HEK293 (cell line): ENCODE measurements at regions not wholly inside any gene's neighbourhood (a gene's known extent, or its start where the extent isn't known, plus 50 kb on each side); places are given as distances from the start of the nearest gene placed in this dataset.

ENCODE experiments used
- CTCF ChIA-PET: fragments of 350-600 bp; formaldehyde crosslinking; extraction: SDS; loops from one replicate; lab custom pipeline; 2021; ENCODE audit warnings: antibody characterized with exemption; lab: Yijun Ruan, JAX
- POLR2A ChIA-PET: fragments of 300-600 bp; formaldehyde crosslinking; extraction: SDS; loops from one replicate; lab custom pipeline; 2020; ENCODE audit warnings: antibody characterized with exemption, inconsistent platforms; lab: Yijun Ruan, JAX
- H3K27ac ChIP-seq: fragments of 200-500 bp; sonication (Bioruptor generic); 2 replicates; pipeline ENCODE4 v1.5.1; 2014; ENCODE audit warnings: low read depth, low read length, control low read depth, inconsistent platforms; ENCODE audit errors: extremely low read depth
- H3K36me3 ChIP-seq, 2 experiments: fragments of 200-500 bp in 1 of 2; sonication (Bioruptor generic) in 1 of 2; 1 replicate in 1 of 2; 2 replicates in 1 of 2; pipeline ENCODE4 v1.5.1; 2014 to 2017; ENCODE audit warnings: inconsistent platforms in 2 of 2, low read length in 2 of 2; ENCODE audit not compliant: control insufficient read depth in 2 of 2, insufficient read depth in 1 of 2
- H3K4me1 ChIP-seq: fragments of 200-500 bp; sonication (Bioruptor generic); 2 replicates; pipeline ENCODE4 v1.5.1; 2014; ENCODE audit warnings: mild to moderate bottlenecking, low read length, inconsistent platforms; ENCODE audit not compliant: control insufficient read depth, insufficient read depth
- H3K4me3 ChIP-seq: 2 replicates; pipeline ENCODE4 v1.5.1; 2011; ENCODE audit warnings: low read depth, mild to moderate bottlenecking, control low read depth, low read length, moderate library complexity
- H3K9me3 ChIP-seq: fragments of 200-500 bp; sonication (Bioruptor generic); 2 replicates; pipeline ENCODE4 v1.5.1; 2014; ENCODE audit warnings: low read depth, low read length, inconsistent platforms; ENCODE audit not compliant: control insufficient read depth, insufficient read depth
- KLF8 ChIP-seq: fragments of 450-650 bp; formaldehyde crosslinking; IDR thresholded peaks from 2 replicates; pipeline ENCODE4 v1.5.1; 2016; ENCODE audit warnings: missing biosample characterization, missing genetic modification characterization
- OVOL3 ChIP-seq: fragments of 450-650 bp; formaldehyde crosslinking; IDR thresholded peaks from 2 replicates; pipeline ENCODE4 v1.5.1; 2016; ENCODE audit warnings: missing biosample characterization, missing genetic modification characterization
- SALL2 ChIP-seq: fragments of 450-650 bp; formaldehyde crosslinking; IDR thresholded peaks from 2 replicates; pipeline ENCODE4 v1.5.0; 2017; ENCODE audit warnings: missing biosample characterization, mild to moderate bottlenecking, missing genetic modification characterization, borderline replicate concordance
- SCRT2 ChIP-seq: fragments of 450-650 bp; formaldehyde crosslinking; IDR thresholded peaks from 2 replicates; pipeline ENCODE4 v1.5.1; 2016; ENCODE audit warnings: missing biosample characterization, missing genetic modification characterization
- ZNF10 ChIP-seq: fragments of 450-650 bp; formaldehyde crosslinking; IDR thresholded peaks from 2 replicates; pipeline ENCODE4 v1.5.1; 2017; ENCODE audit warnings: missing biosample characterization, missing genetic modification characterization
- ZNF274 ChIP-seq, 2 experiments: fragments of 200-500 bp in 1 of 2; fragments of 450-650 bp in 1 of 2; sonication (Bioruptor generic) in 1 of 2; formaldehyde crosslinking in 1 of 2; IDR thresholded peaks; 2 replicates each; pipeline versions ENCODE4 v1.5.1 to v1.6.1; 2014 to 2016; ENCODE audit warnings: borderline replicate concordance in 1 of 2, inconsistent platforms in 1 of 2, low read length in 1 of 2, missing biosample characterization in 1 of 2, missing genetic modification characterization in 1 of 2
- ZNF341 ChIP-seq: fragments of 450-650 bp; formaldehyde crosslinking; IDR thresholded peaks from 2 replicates; pipeline ENCODE4; 2016; ENCODE audit warnings: low read depth, missing biosample characterization, missing genetic modification characterization
- ZNF548 ChIP-seq: fragments of 450-650 bp; formaldehyde crosslinking; IDR thresholded peaks from 2 replicates; pipeline ENCODE4 v1.5.1; 2016; ENCODE audit warnings: missing biosample characterization, missing genetic modification characterization
- ZNF571 ChIP-seq: fragments of 450-650 bp; formaldehyde crosslinking; IDR thresholded peaks from 2 replicates; pipeline ENCODE4 v1.5.0; 2017; ENCODE audit warnings: missing biosample characterization, missing genetic modification characterization
- ZNF621 ChIP-seq: fragments of 450-650 bp; formaldehyde crosslinking; IDR thresholded peaks from 2 replicates; pipeline ENCODE4 v1.5.1; 2017; ENCODE audit warnings: missing biosample characterization, missing genetic modification characterization
- ZNF747 ChIP-seq: fragments of 450-650 bp; formaldehyde crosslinking; IDR thresholded peaks from 2 replicates; pipeline ENCODE4 v1.5.1; 2016; ENCODE audit warnings: missing biosample characterization, missing genetic modification characterization
- TF ChIP-seq, protein P1 (sequence below): fragments of 450-650 bp; formaldehyde crosslinking; IDR thresholded peaks from 2 replicates; pipeline ENCODE4 v1.5.1; 2016; ENCODE audit warnings: missing biosample characterization, missing genetic modification characterization
- TF ChIP-seq, protein P2 (sequence below): fragments of 450-650 bp; IDR thresholded peaks from 2 replicates; pipeline ENCODE4 v1.5.1; 2018; ENCODE audit warnings: missing biosample characterization, mild to moderate bottlenecking, missing genetic modification characterization
- TF ChIP-seq, protein P3 (sequence below): fragments of 450-650 bp; formaldehyde crosslinking; IDR thresholded peaks from 2 replicates; pipeline ENCODE4 v1.5.1; 2016; ENCODE audit warnings: missing biosample characterization, missing genetic modification characterization
- TF ChIP-seq, protein P4 (sequence below): fragments of 450-650 bp; formaldehyde crosslinking; IDR thresholded peaks from 2 replicates; pipeline ENCODE4 v1.5.1; 2016; ENCODE audit warnings: missing biosample characterization, missing genetic modification characterization
- TF ChIP-seq, protein P5 (sequence below): fragments of 450-650 bp; formaldehyde crosslinking; IDR thresholded peaks from 2 replicates; pipeline ENCODE4 v1.5.1; 2017; ENCODE audit warnings: missing biosample characterization, missing genetic modification characterization
- TF ChIP-seq, protein P6 (sequence below): fragments of 450-650 bp; formaldehyde crosslinking; IDR thresholded peaks from 2 replicates; pipeline ENCODE4 v1.5.1; 2016; ENCODE audit warnings: missing biosample characterization, missing genetic modification characterization, low read depth
- TF ChIP-seq, protein P7 (sequence below): fragments of 450-650 bp; formaldehyde crosslinking; IDR thresholded peaks from 2 replicates; pipeline ENCODE4 v1.5.1; 2017; ENCODE audit warnings: missing biosample characterization, missing genetic modification characterization
- TF ChIP-seq, protein P8 (sequence below): fragments of 450-650 bp; formaldehyde crosslinking; optimal IDR thresholded peaks from 2 replicates; pipeline ENCODE3; 2016; ENCODE audit warnings: missing biosample characterization, mild to moderate bottlenecking, missing genetic modification characterization

DNA sequence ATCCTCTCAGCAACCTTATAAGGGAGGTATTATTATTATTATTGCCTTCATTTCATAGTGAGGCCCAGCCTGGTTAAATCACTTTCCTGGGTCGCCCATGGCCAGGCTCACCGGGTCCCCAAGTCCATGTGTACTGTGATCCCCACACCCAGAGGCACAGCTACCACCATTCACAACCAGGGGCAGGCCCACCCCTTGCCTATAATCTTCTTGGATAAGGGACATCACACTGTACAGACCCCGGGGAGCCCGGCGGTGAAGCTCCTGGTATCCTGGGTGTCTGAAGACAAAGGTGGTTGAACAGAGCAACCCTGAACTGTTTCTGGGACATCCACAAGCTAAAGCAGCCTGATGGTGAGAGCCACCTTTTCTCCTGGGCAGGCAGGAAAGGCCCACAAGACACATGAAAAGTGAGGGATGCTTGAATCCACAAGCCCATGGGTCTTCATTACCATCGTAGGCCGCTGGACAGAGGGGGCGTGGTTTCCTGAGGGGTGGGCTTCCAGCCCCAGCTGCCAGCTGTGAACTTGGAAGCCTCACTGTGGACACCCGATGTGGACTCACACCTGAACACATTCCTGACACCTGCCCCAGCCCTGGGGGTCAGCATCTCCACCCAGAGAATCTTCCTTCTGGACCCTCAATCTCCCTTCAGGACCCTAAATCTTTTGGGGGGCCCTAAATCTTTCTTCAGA lies 185.5 kb upstream of the PMEPA1 start:
- Histone ChIP-seq H3K36me3 (no peaks in the 10 kb centered on the region), H3K4me1 (no peaks in the 10 kb centered on the region)
- TF ChIP-seq KLF8 (no peak), ZNF548 (no peak)
- TF ChIP-seq, protein P1, sequence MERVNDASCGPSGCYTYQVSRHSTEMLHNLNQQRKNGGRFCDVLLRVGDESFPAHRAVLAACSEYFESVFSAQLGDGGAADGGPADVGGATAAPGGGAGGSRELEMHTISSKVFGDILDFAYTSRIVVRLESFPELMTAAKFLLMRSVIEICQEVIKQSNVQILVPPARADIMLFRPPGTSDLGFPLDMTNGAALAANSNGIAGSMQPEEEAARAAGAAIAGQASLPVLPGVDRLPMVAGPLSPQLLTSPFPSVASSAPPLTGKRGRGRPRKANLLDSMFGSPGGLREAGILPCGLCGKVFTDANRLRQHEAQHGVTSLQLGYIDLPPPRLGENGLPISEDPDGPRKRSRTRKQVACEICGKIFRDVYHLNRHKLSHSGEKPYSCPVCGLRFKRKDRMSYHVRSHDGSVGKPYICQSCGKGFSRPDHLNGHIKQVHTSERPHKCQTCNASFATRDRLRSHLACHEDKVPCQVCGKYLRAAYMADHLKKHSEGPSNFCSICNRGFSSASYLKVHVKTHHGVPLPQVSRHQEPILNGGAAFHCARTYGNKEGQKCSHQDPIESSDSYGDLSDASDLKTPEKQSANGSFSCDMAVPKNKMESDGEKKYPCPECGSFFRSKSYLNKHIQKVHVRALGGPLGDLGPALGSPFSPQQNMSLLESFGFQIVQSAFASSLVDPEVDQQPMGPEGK (tag by site-specific recombination) = no peak
- TF ChIP-seq, protein P2, sequence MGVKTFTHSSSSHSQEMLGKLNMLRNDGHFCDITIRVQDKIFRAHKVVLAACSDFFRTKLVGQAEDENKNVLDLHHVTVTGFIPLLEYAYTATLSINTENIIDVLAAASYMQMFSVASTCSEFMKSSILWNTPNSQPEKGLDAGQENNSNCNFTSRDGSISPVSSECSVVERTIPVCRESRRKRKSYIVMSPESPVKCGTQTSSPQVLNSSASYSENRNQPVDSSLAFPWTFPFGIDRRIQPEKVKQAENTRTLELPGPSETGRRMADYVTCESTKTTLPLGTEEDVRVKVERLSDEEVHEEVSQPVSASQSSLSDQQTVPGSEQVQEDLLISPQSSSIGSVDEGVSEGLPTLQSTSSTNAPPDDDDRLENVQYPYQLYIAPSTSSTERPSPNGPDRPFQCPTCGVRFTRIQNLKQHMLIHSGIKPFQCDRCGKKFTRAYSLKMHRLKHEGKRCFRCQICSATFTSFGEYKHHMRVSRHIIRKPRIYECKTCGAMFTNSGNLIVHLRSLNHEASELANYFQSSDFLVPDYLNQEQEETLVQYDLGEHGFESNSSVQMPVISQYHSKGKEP (tag by site-specific recombination) = no peak
- TF ChIP-seq, all 188 proteins: peak for 0
- Histone ChIP-seq H3K27ac (no peak overlapping the region), H3K9me3 (no peaks in the 10 kb centered on the region), H3K4me3 (no peak overlapping the region)
- ChIA-PET CTCF (interaction anchor here (0.7 kb wide), 1 partner anchor 123 kb away, joined by 3 read pairs; no protein-coding TSS in a partner anchor), POLR2A (no interaction called here)

DNA sequence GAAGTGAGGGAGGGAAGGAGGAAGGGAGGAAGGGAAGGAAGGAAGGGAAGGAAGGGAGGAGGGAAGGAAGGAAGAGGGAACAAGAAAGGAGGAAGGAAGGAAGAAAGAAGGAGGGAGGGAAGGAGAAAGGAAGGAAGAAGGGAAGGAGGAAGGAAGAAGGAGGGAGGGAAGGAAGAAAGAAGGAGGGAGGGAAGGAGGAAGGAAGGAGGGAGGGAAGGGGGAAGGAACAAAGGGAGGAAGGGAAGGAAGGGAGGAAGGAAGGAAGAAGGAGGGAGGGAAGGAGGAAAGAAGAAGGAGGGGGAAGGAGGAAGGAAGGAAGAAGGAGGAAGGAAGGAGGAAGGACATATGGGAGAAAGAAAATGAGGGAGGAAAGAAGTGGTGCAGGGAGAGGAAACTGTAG lies 184.7 kb upstream of the PMEPA1 start:
- Histone ChIP-seq H3K9me3 (no peaks in the 10 kb centered on the region), H3K27ac (no peak overlapping the region), H3K36me3 (no peaks in the 10 kb centered on the region), H3K4me3 (no peak overlapping the region), H3K4me1 (no peaks in the 10 kb centered on the region)
- ChIA-PET POLR2A (no interaction called here), CTCF (no interaction called here)
- TF ChIP-seq SCRT2 (tag by site-specific recombination) = no peak
- no peak for TF ChIP-seq OVOL3
- no peak for TF ChIP-seq ZNF341 (tag by site-specific recombination)
- TF ChIP-seq, protein P3, sequence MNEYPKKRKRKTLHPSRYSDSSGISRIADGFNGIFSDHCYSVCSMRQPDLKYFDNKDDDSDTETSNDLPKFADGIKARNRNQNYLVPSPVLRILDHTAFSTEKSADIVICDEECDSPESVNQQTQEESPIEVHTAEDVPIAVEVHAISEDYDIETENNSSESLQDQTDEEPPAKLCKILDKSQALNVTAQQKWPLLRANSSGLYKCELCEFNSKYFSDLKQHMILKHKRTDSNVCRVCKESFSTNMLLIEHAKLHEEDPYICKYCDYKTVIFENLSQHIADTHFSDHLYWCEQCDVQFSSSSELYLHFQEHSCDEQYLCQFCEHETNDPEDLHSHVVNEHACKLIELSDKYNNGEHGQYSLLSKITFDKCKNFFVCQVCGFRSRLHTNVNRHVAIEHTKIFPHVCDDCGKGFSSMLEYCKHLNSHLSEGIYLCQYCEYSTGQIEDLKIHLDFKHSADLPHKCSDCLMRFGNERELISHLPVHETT (tag by site-specific recombination) = no peak
- TF ChIP-seq, protein P4, sequence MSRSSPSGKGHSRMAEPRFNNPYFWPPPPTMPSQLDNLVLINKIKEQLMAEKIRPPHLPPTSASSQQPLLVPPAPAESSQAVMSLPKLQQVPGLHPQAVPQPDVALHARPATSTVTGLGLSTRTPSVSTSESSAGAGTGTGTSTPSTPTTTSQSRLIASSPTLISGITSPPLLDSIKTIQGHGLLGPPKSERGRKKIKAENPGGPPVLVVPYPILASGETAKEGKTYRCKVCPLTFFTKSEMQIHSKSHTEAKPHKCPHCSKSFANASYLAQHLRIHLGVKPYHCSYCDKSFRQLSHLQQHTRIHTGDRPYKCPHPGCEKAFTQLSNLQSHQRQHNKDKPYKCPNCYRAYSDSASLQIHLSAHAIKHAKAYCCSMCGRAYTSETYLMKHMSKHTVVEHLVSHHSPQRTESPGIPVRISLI (tag by site-specific recombination) = no peak
- no peak for TF ChIP-seq ZNF10
- TF ChIP-seq ZNF621 (tag by site-specific recombination) = no peak
- TF ChIP-seq, protein P5, sequence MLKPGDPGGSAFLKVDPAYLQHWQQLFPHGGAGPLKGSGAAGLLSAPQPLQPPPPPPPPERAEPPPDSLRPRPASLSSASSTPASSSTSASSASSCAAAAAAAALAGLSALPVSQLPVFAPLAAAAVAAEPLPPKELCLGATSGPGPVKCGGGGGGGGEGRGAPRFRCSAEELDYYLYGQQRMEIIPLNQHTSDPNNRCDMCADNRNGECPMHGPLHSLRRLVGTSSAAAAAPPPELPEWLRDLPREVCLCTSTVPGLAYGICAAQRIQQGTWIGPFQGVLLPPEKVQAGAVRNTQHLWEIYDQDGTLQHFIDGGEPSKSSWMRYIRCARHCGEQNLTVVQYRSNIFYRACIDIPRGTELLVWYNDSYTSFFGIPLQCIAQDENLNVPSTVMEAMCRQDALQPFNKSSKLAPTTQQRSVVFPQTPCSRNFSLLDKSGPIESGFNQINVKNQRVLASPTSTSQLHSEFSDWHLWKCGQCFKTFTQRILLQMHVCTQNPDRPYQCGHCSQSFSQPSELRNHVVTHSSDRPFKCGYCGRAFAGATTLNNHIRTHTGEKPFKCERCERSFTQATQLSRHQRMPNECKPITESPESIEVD = no peak
- TF ChIP-seq, protein P6, sequence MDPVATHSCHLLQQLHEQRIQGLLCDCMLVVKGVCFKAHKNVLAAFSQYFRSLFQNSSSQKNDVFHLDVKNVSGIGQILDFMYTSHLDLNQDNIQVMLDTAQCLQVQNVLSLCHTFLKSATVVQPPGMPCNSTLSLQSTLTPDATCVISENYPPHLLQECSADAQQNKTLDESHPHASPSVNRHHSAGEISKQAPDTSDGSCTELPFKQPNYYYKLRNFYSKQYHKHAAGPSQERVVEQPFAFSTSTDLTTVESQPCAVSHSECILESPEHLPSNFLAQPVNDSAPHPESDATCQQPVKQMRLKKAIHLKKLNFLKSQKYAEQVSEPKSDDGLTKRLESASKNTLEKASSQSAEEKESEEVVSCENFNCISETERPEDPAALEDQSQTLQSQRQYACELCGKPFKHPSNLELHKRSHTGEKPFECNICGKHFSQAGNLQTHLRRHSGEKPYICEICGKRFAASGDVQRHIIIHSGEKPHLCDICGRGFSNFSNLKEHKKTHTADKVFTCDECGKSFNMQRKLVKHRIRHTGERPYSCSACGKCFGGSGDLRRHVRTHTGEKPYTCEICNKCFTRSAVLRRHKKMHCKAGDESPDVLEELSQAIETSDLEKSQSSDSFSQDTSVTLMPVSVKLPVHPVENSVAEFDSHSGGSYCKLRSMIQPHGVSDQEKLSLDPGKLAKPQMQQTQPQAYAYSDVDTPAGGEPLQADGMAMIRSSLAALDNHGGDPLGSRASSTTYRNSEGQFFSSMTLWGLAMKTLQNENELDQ (tag by site-specific recombination) = no peak
- TF ChIP-seq, protein P7, sequence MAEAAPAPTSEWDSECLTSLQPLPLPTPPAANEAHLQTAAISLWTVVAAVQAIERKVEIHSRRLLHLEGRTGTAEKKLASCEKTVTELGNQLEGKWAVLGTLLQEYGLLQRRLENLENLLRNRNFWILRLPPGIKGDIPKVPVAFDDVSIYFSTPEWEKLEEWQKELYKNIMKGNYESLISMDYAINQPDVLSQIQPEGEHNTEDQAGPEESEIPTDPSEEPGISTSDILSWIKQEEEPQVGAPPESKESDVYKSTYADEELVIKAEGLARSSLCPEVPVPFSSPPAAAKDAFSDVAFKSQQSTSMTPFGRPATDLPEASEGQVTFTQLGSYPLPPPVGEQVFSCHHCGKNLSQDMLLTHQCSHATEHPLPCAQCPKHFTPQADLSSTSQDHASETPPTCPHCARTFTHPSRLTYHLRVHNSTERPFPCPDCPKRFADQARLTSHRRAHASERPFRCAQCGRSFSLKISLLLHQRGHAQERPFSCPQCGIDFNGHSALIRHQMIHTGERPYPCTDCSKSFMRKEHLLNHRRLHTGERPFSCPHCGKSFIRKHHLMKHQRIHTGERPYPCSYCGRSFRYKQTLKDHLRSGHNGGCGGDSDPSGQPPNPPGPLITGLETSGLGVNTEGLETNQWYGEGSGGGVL (tag by site-specific recombination) = no peak
- no peak for TF ChIP-seq ZNF274 (IDR thresholded peaks at IDR 0.05; ENCODE audit: low read length)
- no peak for TF ChIP-seq ZNF274 (tag by site-specific recombination; IDR thresholded peaks at IDR 0.05; ENCODE audit: borderline replicate concordance)
- TF ChIP-seq ZNF747 (tag by site-specific recombination) = no peak
- TF ChIP-seq ZNF571 (tag by site-specific recombination) = no peak
- TF ChIP-seq SALL2 = no peak
- TF ChIP-seq, protein P8, sequence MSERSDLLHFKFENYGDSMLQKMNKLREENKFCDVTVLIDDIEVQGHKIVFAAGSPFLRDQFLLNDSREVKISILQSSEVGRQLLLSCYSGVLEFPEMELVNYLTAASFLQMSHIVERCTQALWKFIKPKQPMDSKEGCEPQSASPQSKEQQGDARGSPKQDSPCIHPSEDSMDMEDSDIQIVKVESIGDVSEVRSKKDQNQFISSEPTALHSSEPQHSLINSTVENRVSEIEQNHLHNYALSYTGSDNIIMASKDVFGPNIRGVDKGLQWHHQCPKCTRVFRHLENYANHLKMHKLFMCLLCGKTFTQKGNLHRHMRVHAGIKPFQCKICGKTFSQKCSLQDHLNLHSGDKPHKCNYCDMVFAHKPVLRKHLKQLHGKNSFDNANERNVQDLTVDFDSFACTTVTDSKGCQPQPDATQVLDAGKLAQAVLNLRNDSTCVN (tag by site-specific recombination) = no peak
